IMR-90 (cell line): ENCODE measurements at regions not wholly inside any gene's neighbourhood (a gene's known extent, or its start where the extent isn't known, plus 50 kb on each side); places are given as distances from the start of the nearest gene placed in this dataset.

Experiments
- ATAC-seq: fragments of 200-7000 bp; cut with Tn5 transposase; 2 replicates; pipeline ENCODE4 v1.9.1; 2020; ENCODE audit warnings: low read depth, mild to moderate bottlenecking, moderate library complexity
- BruUV-seq: library from RNA; stranded (reverse); fragments of 400-500 nt; replicated peaks from 2 replicates; lab custom pipeline; 2021; lab: Mats Ljungman, UMichigan
- CTCF ChIA-PET: fragments of 300-600 bp; formaldehyde crosslinking; extraction: SDS; loops from one replicate; lab custom pipeline; 2021; ENCODE audit warnings: antibody characterized with exemption; lab: Yijun Ruan, JAX
- POLR2A ChIA-PET: fragments of 300-600 bp; sonication (Branson Sonifier 250); formaldehyde crosslinking; loops from one replicate; lab custom pipeline; 2022; ENCODE audit warnings: antibody characterized with exemption; ENCODE audit not compliant: unreplicated experiment; lab: Charles Lee
- DNase-seq: peaks from one replicate; pipeline ENCODE4 v3.0.0; 2013
- H2AFZ ChIP-seq: replicated peaks from 2 replicates; pipeline ENCODE3; 2013; ENCODE audit warnings: low read length, mild to moderate bottlenecking; ENCODE audit not compliant: poor library complexity
- H2AK5ac ChIP-seq: 2 replicates; pipeline ENCODE4 v1.6.1; 2013; ENCODE audit warnings: low read depth, low read length, inconsistent platforms
- H2AK9ac ChIP-seq: replicated peaks from 2 replicates; pipeline ENCODE3; 2013; ENCODE audit warnings: mild to moderate bottlenecking, low read depth, low read length, moderate library complexity; ENCODE audit not compliant: poor library complexity
- H2BK120ac ChIP-seq: 2 replicates; pipeline ENCODE4 v1.6.1; 2013; ENCODE audit warnings: low read depth, low read length, inconsistent platforms
- H2BK15ac ChIP-seq: 3 replicates; pipeline ENCODE4 v1.6.1; 2013; ENCODE audit warnings: low read depth, low read length, inconsistent platforms
- H2BK20ac ChIP-seq: 2 replicates; pipeline ENCODE4 v1.6.1; 2013; ENCODE audit warnings: low read depth, mild to moderate bottlenecking, inconsistent platforms, low read length, moderate library complexity
- H2BK5ac ChIP-seq: 2 replicates; pipeline ENCODE4 v1.6.1; 2013; ENCODE audit warnings: mild to moderate bottlenecking, low read depth, low read length, inconsistent platforms; ENCODE audit not compliant: poor library complexity, severe bottlenecking
- H3K14ac ChIP-seq: replicated peaks from 2 replicates; pipeline ENCODE4 v1.6.1; 2013; ENCODE audit warnings: low read depth, low read length, inconsistent platforms
- H3K18ac ChIP-seq: 2 replicates; pipeline ENCODE4 v1.6.1; 2013; ENCODE audit warnings: low read depth, low read length, control low read depth
- H3K23ac ChIP-seq: 2 replicates; pipeline ENCODE4 v1.6.1; 2013; ENCODE audit warnings: low read depth, low read length, inconsistent platforms
- H3K27ac ChIP-seq: 2 replicates; pipeline ENCODE4 v1.5.1; 2013; ENCODE audit warnings: mild to moderate bottlenecking, control low read depth, low read length; ENCODE audit not compliant: insufficient read depth
- H3K27me3 ChIP-seq: 2 replicates; pipeline ENCODE4 v1.6.1; 2013; ENCODE audit warnings: low read length; ENCODE audit not compliant: control insufficient read depth, insufficient read depth
- H3K36me3 ChIP-seq: 2 replicates; pipeline ENCODE4 v1.6.1; 2013; ENCODE audit warnings: low read length, mixed read lengths; ENCODE audit not compliant: control insufficient read depth, insufficient read depth
- H3K4ac ChIP-seq: 2 replicates; pipeline ENCODE4 v1.6.1; 2013; ENCODE audit warnings: low read depth, low read length, inconsistent platforms
- H3K4me1 ChIP-seq: 2 replicates; pipeline ENCODE4 v1.6.1; 2013; ENCODE audit warnings: low read length, mixed read lengths; ENCODE audit not compliant: control insufficient read depth, insufficient read depth
- H3K4me2 ChIP-seq: 2 replicates; pipeline ENCODE4 v1.6.1; 2013; ENCODE audit warnings: low read depth, mild to moderate bottlenecking, control low read depth, low read length, moderate library complexity
- H3K4me3 ChIP-seq: 2 replicates; pipeline ENCODE4 v1.5.1; 2013; ENCODE audit warnings: low read depth, mild to moderate bottlenecking, control low read depth, low read length, moderate library complexity; ENCODE audit not compliant: insufficient read depth
- H3K56ac ChIP-seq: 2 replicates; pipeline ENCODE4 v1.6.1; 2013; ENCODE audit warnings: low read length, inconsistent platforms; ENCODE audit not compliant: insufficient read depth; ENCODE audit errors: extremely low read depth
- H3K79me1 ChIP-seq, 2 experiments: 2 replicates each; pipeline ENCODE4 v1.6.1; 2013; ENCODE audit warnings: low read length in 2 of 2, inconsistent platforms in 1 of 2, low read depth in 1 of 2
- H3K9ac ChIP-seq: 2 replicates; pipeline ENCODE4 v1.6.1; 2013; ENCODE audit warnings: low read depth, low read length, control low read depth
- H3K9me1 ChIP-seq: 2 replicates; pipeline ENCODE4 v1.6.1; 2013; ENCODE audit warnings: low read length, inconsistent platforms; ENCODE audit not compliant: insufficient read depth
- H3K9me3 ChIP-seq: 2 replicates; pipeline ENCODE4 v1.6.1; 2013; ENCODE audit warnings: low read length; ENCODE audit not compliant: control insufficient read depth, insufficient read depth
- H4K20me1 ChIP-seq: 2 replicates; pipeline ENCODE4 v1.6.1; 2013; ENCODE audit warnings: low read length, inconsistent platforms; ENCODE audit not compliant: insufficient read depth
- H4K5ac ChIP-seq: 2 replicates; pipeline ENCODE4 v1.6.1; 2013; ENCODE audit warnings: mild to moderate bottlenecking, low read depth, low read length, control low read depth
- H4K8ac ChIP-seq, 2 experiments: 2 replicates each; pipeline ENCODE4 v1.6.1; 2013; ENCODE audit warnings: low read depth in 2 of 2, low read length in 2 of 2, control low read depth in 1 of 2, inconsistent platforms in 1 of 2
- H4K91ac ChIP-seq: 2 replicates; pipeline ENCODE4 v1.6.1; 2013; ENCODE audit warnings: low read depth, low read length, inconsistent platforms; ENCODE audit not compliant: insufficient read depth
- BHLHE40 ChIP-seq: fragments of 150-350 bp; IDR thresholded peaks from 2 replicates; pipeline ENCODE4 v1.6.1; 2016; ENCODE audit warnings: mild to moderate bottlenecking, low read depth, low read length
- CEBPB ChIP-seq: IDR thresholded peaks from 2 replicates; pipeline ENCODE4 v1.6.1; 2012; ENCODE audit warnings: low read depth, low read length, improper control_type of control experiment
- CHD1 ChIP-seq: IDR thresholded peaks from 2 replicates; pipeline ENCODE4 v1.6.1; 2012; ENCODE audit warnings: low read depth, low read length, improper control_type of control experiment
- ELK1 ChIP-seq: fragments of 150-350 bp; IDR thresholded peaks from 2 replicates; pipeline ENCODE4 v1.6.1; 2016; ENCODE audit warnings: low read depth, mild to moderate bottlenecking, low read length, moderate library complexity, borderline replicate concordance
- FOS ChIP-seq: fragments of 150-350 bp; IDR thresholded peaks from 2 replicates; pipeline ENCODE4 v1.6.1; 2016; ENCODE audit warnings: low read depth, low read length
- MAFK ChIP-seq: IDR thresholded peaks from 2 replicates; pipeline ENCODE4 v1.6.1; 2012; ENCODE audit warnings: low read depth, low read length, improper control_type of control experiment
- MAZ ChIP-seq: IDR thresholded peaks from 2 replicates; pipeline ENCODE4 v1.6.1; 2012; ENCODE audit warnings: low read depth, mild to moderate bottlenecking, low read length, improper control_type of control experiment, moderate library complexity, borderline replicate concordance
- MXI1 ChIP-seq: IDR thresholded peaks from 2 replicates; pipeline ENCODE4 v1.6.1; 2012; ENCODE audit warnings: low read depth, mild to moderate bottlenecking, low read length, moderate library complexity, borderline replicate concordance
- NFE2L2 ChIP-seq: fragments of 150-350 bp; IDR thresholded peaks from 2 replicates; pipeline ENCODE4 v1.6.1; 2016; ENCODE audit warnings: low read depth, mild to moderate bottlenecking, low read length
- POLR2A ChIP-seq: IDR thresholded peaks from 2 replicates; pipeline ENCODE4 v1.6.1; 2012; ENCODE audit warnings: mild to moderate bottlenecking, low read depth, low read length
- RAD21 ChIP-seq: IDR thresholded peaks from 2 replicates; pipeline ENCODE4 v1.6.1; 2012; ENCODE audit warnings: low read length, improper control_type of control experiment
- RCOR1 ChIP-seq: IDR thresholded peaks from 2 replicates; pipeline ENCODE4 v1.6.1; 2012; ENCODE audit warnings: mild to moderate bottlenecking, low read length, improper control_type of control experiment; ENCODE audit not compliant: insufficient replicate concordance
- RFX5 ChIP-seq: IDR thresholded peaks from 2 replicates; pipeline ENCODE4 v1.8.0; 2012; ENCODE audit warnings: low read depth, mild to moderate bottlenecking, low read length, moderate library complexity
- SMC3 ChIP-seq: fragments of 150-350 bp; IDR thresholded peaks from 2 replicates; pipeline ENCODE4 v1.6.1; 2016; ENCODE audit warnings: low read depth, mild to moderate bottlenecking, antibody characterized with exemption, low read length, moderate library complexity
- USF2 ChIP-seq: fragments of 150-350 bp; IDR thresholded peaks from 2 replicates; pipeline ENCODE4 v1.6.1; 2017; ENCODE audit warnings: mild to moderate bottlenecking, antibody characterized with exemption, low read length, low read depth
- WGBS, 2 experiments: methylation state at CpG; one replicate each; pipeline versions ENCODE4 v1.1.5 to v1.1.7; 2013; ENCODE audit warnings: missing lambda C conversion rate in 2 of 2; ENCODE audit not compliant: insufficient read length in 1 of 2; ENCODE audit errors: extremely low coverage in 2 of 2; 5-methylcytosine and 5-hydroxymethylcytosine counted together
- dilution Hi-C: fragments of 300-500 bp; cut with HindIII; formaldehyde crosslinking; loops from one replicate; pipeline ENCODE4 v1.14.3; 2018; ENCODE audit warnings: low sequenced_read_pairs; ENCODE audit not compliant: unreplicated experiment
- in situ Hi-C: fragments of 300-500 bp; cut with MboI; formaldehyde crosslinking; loops from 3 replicates; pipeline ENCODE4 v1.14.3; 2019; ENCODE audit warnings: low sequenced_read_pairs, inconsistent platforms, mixed read lengths
- intact Hi-C: fragments of 100-400 bp; cut with micrococcal nuclease; formaldehyde crosslinking; loops from 2 replicates; pipeline ENCODE4 v1.10.0; 2022
- TF ChIP-seq, protein P1 (sequence below): conservative IDR thresholded peaks from 2 replicates; pipeline ENCODE4 v1.5.1; 2012; ENCODE audit warnings: mild to moderate bottlenecking, low read depth, low read length, improper control_type of control experiment

- H2BK15ac ChIP-seq = no peak overlapping the region
- no peak overlapping the region for H2BK20ac ChIP-seq
- no peak for ATAC-seq
- no peaks in the 10 kb centered on the region for H3K79me1 ChIP-seq
- H2AK5ac ChIP-seq = no peak overlapping the region
- H3K18ac ChIP-seq = no peak overlapping the region
- H3K9ac ChIP-seq = no peak overlapping the region
- ChIA-PET CTCF (no interaction called here), POLR2A (no interaction called here)
- H3K27ac ChIP-seq = no peak overlapping the region
- peaks cover 11% of the 10 kb centered on the region for H3K9me3 ChIP-seq
- no peak overlapping the region for H2BK5ac ChIP-seq
- no TSS peak for BruUV-seq
- in situ Hi-C loops = no loop called here
- H3K4me3 ChIP-seq = no peak overlapping the region
- no peak overlapping the region for H2AFZ ChIP-seq
- no peak for DNase-seq
- no CpG with 5 or more reads among the region's 9 CpGs for WGBS, 2 experiments
- no peak overlapping the region for H2BK120ac ChIP-seq
- no peak overlapping the region for H2AK9ac ChIP-seq
- H4K8ac ChIP-seq = no peak overlapping the region
- H4K5ac ChIP-seq = no peak overlapping the region
- no peak overlapping the region for H3K56ac ChIP-seq
- no peaks in the 10 kb centered on the region for H3K36me3 ChIP-seq
- H3K4me2 ChIP-seq = no peak overlapping the region
- no peak overlapping the region for H3K14ac ChIP-seq
- dilution Hi-C loops = no loop called here
- H4K20me1 ChIP-seq = no peaks in the 10 kb centered on the region
- no peaks in the 10 kb centered on the region for H3K9me1 ChIP-seq
- no peaks in the 10 kb centered on the region for H3K4me1 ChIP-seq
- intact Hi-C loops = no loop called here
- H4K91ac ChIP-seq = no peak overlapping the region
- no peak overlapping the region for H3K4ac ChIP-seq
- no peak overlapping the region for H3K23ac ChIP-seq
- no peaks in the 10 kb centered on the region for H3K27me3 ChIP-seq
- TF ChIP-seq CEBPB = no peak
- TF ChIP-seq FOS = no peak
- TF ChIP-seq POLR2A = no peak
- TF ChIP-seq RAD21 = no peak
- TF ChIP-seq, protein P1, sequence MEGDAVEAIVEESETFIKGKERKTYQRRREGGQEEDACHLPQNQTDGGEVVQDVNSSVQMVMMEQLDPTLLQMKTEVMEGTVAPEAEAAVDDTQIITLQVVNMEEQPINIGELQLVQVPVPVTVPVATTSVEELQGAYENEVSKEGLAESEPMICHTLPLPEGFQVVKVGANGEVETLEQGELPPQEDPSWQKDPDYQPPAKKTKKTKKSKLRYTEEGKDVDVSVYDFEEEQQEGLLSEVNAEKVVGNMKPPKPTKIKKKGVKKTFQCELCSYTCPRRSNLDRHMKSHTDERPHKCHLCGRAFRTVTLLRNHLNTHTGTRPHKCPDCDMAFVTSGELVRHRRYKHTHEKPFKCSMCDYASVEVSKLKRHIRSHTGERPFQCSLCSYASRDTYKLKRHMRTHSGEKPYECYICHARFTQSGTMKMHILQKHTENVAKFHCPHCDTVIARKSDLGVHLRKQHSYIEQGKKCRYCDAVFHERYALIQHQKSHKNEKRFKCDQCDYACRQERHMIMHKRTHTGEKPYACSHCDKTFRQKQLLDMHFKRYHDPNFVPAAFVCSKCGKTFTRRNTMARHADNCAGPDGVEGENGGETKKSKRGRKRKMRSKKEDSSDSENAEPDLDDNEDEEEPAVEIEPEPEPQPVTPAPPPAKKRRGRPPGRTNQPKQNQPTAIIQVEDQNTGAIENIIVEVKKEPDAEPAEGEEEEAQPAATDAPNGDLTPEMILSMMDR = no peak
- TF ChIP-seq MAFK = no peak
- TF ChIP-seq BHLHE40 = no peak
- no peak for TF ChIP-seq NFE2L2
- TF ChIP-seq MXI1 = no peak
- no peak for TF ChIP-seq USF2
- no peak for TF ChIP-seq CHD1
- no peak for TF ChIP-seq MAZ
- TF ChIP-seq RCOR1 = no peak
- no peak for TF ChIP-seq SMC3
- no peak for TF ChIP-seq RFX5
- TF ChIP-seq ELK1 = no peak
These were observed 2139.4 kb downstream of the TP53TG3F start for GRCh38 chr16:35598696-35599332.
